ENCODE measurements at regions not wholly inside any gene's neighbourhood (a gene's known extent, or its start where the extent isn't known, plus 50 kb on each side); places are given as distances from the start of the nearest gene placed in this dataset.
A peak's percentile ranks its signal among the peaks of the same experiment; 100 is the strongest.

GRCh38 chr4:177596035-177596434 is 153.8 kb upstream of the AGA start (continued):
- no peak for TF ChIP-seq REST (IDR thresholded peaks at IDR 0.05; ENCODE audit: low read depth)
- TF ChIP-seq SIN3A (IDR thresholded peaks at IDR 0.05; ENCODE audit: low read depth): no peak
- peak; percentile 61; the same call in 1 of the 2 replicates for TF ChIP-seq SRF (IDR thresholded peaks at IDR 0.05; ENCODE audit: low read depth)
- peak; percentile 98 for TF ChIP-seq FOSL1 (IDR thresholded peaks at IDR 0.05; ENCODE audit: low read depth)
- TF ChIP-seq SP1 (IDR thresholded peaks at IDR 0.05; ENCODE audit: low read depth): peak; percentile 69
- TF ChIP-seq ATF3 (IDR thresholded peaks at IDR 0.05): no peak
- TF ChIP-seq CTCF (IDR thresholded peaks at IDR 0.05 in 2 of 3, conservative IDR thresholded peaks at IDR 0.05 in 1 of 3; ENCODE audit: borderline replicate concordance in 1 of 3, insufficient read depth in 1 of 3, low read depth in 2 of 3, low read length in 2 of 3): no peak

GRCh38 chr4:177596991-177597390 is 154.8 kb upstream of the AGA start:
- no peaks in the 10 kb centered on the region for H3K79me2 ChIP-seq (ENCODE audit: insufficient read depth, low read length)
- H4K20me1 ChIP-seq (ENCODE audit: insufficient read depth): no peaks in the 10 kb centered on the region
- no peak for DNase-seq (ENCODE audit: low read depth, low spot score)
- ATAC-seq: no peak
- no peaks in the 10 kb centered on the region for H3K9me3 ChIP-seq (ENCODE audit: control insufficient read depth in 1 of 2, insufficient read depth in 1 of 2, low read depth in 1 of 2, low read length in 2 of 2)
- H3K4me3 ChIP-seq (replicated peaks in 1 of 2; ENCODE audit: low read depth in 1 of 2, low read length in 2 of 2): no peak overlapping the region
- no peaks in the 10 kb centered on the region for H3K27me3 ChIP-seq (ENCODE audit: insufficient read depth, low read length)
- no TSS peak for BruUV-seq (replicated peaks)
- H3K4me2 ChIP-seq (ENCODE audit: low read length): no peak overlapping the region
- ChIA-PET CTCF (no interaction called here), RAD21 (ENCODE audit: low non-redundant PET in 1 of 2, low total read pairs in 2 of 2, uncharacterized antibody in 2 of 2, unreplicated experiment in 2 of 2) (no interaction called here), POLR2A (no interaction called here)
- intact Hi-C loops (cut with micrococcal nuclease): no loop called here
- H2AFZ ChIP-seq (ENCODE audit: low read depth, low read length, poor library complexity, severe bottlenecking): no peak overlapping the region
- peaks cover 10 to 11% of the 10 kb centered on the region in 2 experiments for H3K4me1 ChIP-seq (ENCODE audit: control insufficient read depth in 1 of 2, insufficient read depth in 2 of 2, low read length in 2 of 2)
- no peaks in the 10 kb centered on the region for H3K36me3 ChIP-seq (ENCODE audit: control insufficient read depth in 1 of 2, insufficient read depth in 2 of 2, low read length in 2 of 2)
- no peak overlapping the region for H3K9ac ChIP-seq (ENCODE audit: low read length)
- no peak overlapping the region for H3K27ac ChIP-seq (ENCODE audit: low read depth, low read length)
- H3K9me2 ChIP-seq (ENCODE audit: insufficient read depth): no peaks in the 10 kb centered on the region
- TF ChIP-seq ZBTB33 (IDR thresholded peaks at IDR 0.05; ENCODE audit: extremely low read depth, insufficient replicate concordance, low read length) (no peak), YY1 (IDR thresholded peaks at IDR 0.05; ENCODE audit: extremely low read depth, insufficient replicate concordance, low read depth, low read length) (no peak), REST (IDR thresholded peaks at IDR 0.05; ENCODE audit: low read depth) (no peak), EZH2 (IDR thresholded peaks at IDR 0.05) (no peak), POLR2A (IDR thresholded peaks at IDR 0.05; ENCODE audit: borderline replicate concordance, extremely low read depth, insufficient read depth, insufficient read length) (no peak), EGR1 (IDR thresholded peaks at IDR 0.05; ENCODE audit: low read depth) (no peak), POLR2AphosphoS5 (IDR thresholded peaks at IDR 0.05; ENCODE audit: low read depth, low read length) (no peak), JUND (IDR thresholded peaks at IDR 0.05) (no peak)

All from HCT116 (cell line).